Stimulated activated effector memory CD8-positive, alpha-beta T cell treated with anti-CD3 and anti-CD28 coated beads, Interleukin-12 subunit alpha, Interleukin-12 subunit beta, amount 100 ng/mL, for 72 hours (primary cell): ENCODE measurements at regions not wholly inside any gene's neighbourhood (a gene's known extent, or its start where the extent isn't known, plus 50 kb on each side); places are given as distances from the start of the nearest gene placed in this dataset.

Experiments
- ATAC-seq: fragments of 150-1000 bp; cut with Tn5 transposase; 2 replicates; pipeline ENCODE4 v1.10.0; 2021
- DNase-seq, 2 donors: peaks; one replicate each; pipeline ENCODE4 v3.0.0; 2021 to 2022; ENCODE audit warnings: low spot score in 2 of 2
- H3K27ac Mint-ChIP-seq: one replicate; pipeline ENCODE4 v1.8.0; 2022; ENCODE audit warnings: mild to moderate bottlenecking, mixed read lengths
- H3K36me3 Mint-ChIP-seq: one replicate; pipeline ENCODE4 v1.8.0; 2022; ENCODE audit warnings: mild to moderate bottlenecking, mixed read lengths
- H3K4me1 Mint-ChIP-seq: one replicate; pipeline ENCODE4 v1.8.0; 2022; ENCODE audit warnings: mixed read lengths
- H3K4me3 Mint-ChIP-seq: one replicate; pipeline ENCODE4 v1.8.0; 2022; ENCODE audit warnings: mild to moderate bottlenecking, mixed read lengths
- H3K9me3 Mint-ChIP-seq: one replicate; pipeline ENCODE4 v1.8.0; 2022; ENCODE audit warnings: mixed read lengths

DNA sequence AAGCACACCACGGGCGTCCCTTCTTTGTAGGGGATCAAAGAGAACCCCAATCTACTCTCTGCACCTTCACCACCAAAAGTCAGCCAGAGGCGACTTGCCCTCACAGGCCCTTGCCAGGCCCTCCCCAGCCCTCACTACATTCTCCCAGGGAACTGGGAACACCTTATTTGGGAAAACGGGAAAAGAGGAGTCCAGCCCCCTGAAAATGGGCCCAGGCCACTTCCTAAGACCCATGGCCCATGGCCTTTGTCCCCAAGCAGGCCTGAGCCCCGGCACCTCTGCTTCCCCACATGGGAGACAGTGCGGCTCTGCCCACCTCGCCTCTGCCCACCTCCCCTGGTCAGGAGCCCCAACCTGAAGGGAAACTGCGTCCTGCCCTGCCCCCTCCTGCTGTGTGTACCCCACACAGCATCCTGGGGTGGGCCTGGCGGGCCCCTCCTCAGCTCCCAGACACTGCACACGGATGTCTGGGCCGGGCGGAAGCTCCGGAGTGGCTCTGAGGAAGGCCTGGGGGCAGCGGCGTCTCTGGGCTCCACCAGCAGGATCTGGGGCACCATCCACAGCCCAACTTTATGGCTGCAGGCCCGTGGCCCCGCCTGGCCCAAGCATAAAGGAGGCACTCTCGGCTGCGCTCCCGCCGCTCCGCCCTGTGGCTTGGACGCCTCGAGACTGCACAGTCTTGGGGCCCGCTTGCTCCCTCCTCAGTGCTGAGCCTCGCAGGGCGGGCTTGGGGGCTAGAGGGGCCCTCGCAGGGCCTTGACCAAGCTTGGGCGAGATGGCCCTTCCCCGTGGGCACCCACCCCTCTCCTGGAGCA, 70.3 kb upstream of the GPC1 start:
- no peak overlapping the region for H3K4me3 Mint-ChIP-seq
- no peak overlapping the region for H3K27ac Mint-ChIP-seq
- H3K9me3 Mint-ChIP-seq: peaks cover 8% of the 10 kb centered on the region
- no peaks in the 10 kb centered on the region for H3K36me3 Mint-ChIP-seq
- DNase-seq: no peak
- no peak for ATAC-seq
- no peaks in the 10 kb centered on the region for H3K4me1 Mint-ChIP-seq

DNA sequence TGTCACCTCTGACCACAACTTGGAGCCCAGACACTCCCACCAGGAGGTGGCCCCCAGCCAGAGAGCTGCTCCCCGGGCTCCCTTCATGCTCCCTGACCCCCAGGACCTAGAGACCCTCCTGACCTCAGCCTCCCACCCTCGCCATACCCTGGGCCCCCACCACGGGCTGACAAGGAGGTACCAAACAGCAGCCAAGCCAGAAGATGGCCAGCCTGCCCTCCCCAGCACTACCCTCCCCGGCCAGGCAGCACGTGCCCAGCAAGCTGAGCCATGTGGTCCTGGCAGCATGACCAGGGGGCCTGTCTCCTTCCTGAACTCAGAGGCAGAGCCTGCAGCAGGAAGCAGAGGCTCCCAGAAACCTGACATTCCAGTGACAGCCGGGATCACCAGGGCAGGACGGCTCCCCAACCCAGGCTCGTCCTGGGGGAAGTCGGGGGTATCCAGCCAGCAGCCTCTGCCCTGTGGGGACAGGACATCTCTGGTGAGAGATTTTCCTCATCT, 69.4 kb upstream of the GPC1 start:
- Mint-ChIP-seq H3K4me1 (no peaks in the 10 kb centered on the region), H3K36me3 (no peaks in the 10 kb centered on the region), H3K4me3 (no peak overlapping the region), H3K27ac (no peak overlapping the region), H3K9me3 (peaks cover 2% of the 10 kb centered on the region)
- DNase-seq (no peak), ATAC-seq (no peak)

DNA sequence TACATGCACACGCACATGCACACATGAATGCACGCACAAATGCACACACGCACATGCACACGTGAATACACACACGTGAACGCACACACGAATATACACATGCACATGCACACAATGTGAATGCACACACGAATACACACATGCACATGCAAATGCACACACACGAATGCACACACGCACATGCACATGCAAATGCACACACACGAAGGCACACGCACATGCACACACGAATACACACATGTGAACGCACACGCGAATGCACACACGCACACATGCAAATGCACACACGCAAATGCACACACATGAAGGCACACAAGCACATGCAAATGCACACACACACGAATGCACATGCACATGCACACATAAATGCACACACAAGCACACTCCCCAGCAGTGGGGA, 68.6 kb upstream of the GPC1 start:
- ATAC-seq (no peak), DNase-seq (no peak)
- Mint-ChIP-seq H3K9me3 (no peaks in the 10 kb centered on the region), H3K27ac (no peak overlapping the region), H3K4me3 (no peak overlapping the region), H3K4me1 (no peaks in the 10 kb centered on the region), H3K36me3 (no peaks in the 10 kb centered on the region)

DNA sequence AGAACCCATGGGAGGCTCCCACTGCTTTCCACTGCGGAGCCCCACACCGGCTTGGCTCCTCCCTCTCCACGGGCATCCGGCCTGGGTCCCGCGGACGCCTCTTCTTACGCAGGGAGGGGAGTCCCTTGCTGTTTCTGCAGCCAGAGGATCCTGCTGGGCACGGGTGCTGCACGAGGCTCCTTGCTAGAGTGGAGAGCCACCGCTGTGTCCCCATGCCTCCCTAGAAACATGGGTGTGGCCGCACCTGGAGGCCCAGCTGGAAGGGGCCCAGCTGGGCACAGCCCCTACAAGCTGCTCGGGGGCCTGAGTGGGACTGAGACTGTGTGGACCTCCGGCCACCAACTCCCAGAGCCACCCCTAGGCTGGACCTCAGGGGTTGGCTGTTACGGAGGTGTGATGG, 67.7 kb upstream of the GPC1 start:
- Mint-ChIP-seq H3K27ac (no peak overlapping the region), H3K4me3 (no peak overlapping the region), H3K4me1 (no peaks in the 10 kb centered on the region), H3K36me3 (no peaks in the 10 kb centered on the region), H3K9me3 (no peaks in the 10 kb centered on the region)
- DNase-seq: no peak
- ATAC-seq: no peak

DNA sequence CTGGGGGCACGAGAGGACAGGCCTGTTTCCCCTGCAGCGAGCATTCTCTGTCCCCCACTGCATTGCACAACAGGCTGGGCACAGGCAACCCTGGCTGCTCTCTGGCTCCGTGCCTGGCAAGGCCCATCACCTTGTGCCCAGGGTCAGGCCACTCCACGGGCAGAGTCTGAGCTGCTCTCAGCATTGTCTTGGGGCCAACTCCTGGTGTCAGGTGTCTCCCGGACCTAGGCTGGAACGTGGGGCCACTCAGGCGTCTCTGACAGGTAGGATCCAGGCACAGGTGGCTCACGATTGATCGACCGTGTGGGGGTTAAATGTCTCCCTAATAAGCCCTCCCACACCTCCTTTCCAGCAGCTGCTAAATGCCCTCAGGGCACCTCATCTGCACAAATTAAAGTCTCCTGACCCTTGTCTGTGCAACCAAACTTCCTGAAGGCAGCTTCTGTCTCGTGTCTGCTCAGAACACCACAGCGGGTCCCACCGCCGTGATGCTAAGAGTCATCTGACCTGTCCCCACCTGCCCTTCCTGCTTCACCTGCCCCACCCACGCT, 66.6 kb upstream of the GPC1 start:
- H3K36me3 Mint-ChIP-seq: no peaks in the 10 kb centered on the region
- ATAC-seq (no peak), DNase-seq (no peak)
- no peaks in the 10 kb centered on the region for H3K4me1 Mint-ChIP-seq
- H3K27ac Mint-ChIP-seq: no peak overlapping the region
- no peaks in the 10 kb centered on the region for H3K9me3 Mint-ChIP-seq
- H3K4me3 Mint-ChIP-seq: no peak overlapping the region

DNA sequence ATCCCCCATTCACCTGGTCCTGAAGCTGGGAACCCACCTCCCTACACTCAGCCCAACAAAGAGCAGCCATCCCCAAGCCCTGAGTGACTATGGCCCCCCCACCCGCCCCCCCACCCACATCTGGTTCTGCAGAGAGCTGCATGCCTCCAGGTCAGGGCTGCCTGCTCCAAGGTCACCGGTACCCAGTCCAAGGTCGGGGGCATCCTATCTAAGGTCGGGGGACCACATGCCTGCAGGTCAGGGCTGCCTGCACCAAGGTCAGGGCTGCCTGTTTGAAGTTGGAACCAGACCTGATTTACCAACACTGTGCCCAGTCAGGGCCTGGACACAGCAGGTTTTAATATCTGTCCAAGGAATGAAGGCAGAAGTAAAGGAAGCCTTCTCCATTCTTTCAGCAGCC, 66.1 kb upstream of the GPC1 start:
- Mint-ChIP-seq H3K27ac (no peak overlapping the region), H3K36me3 (no peaks in the 10 kb centered on the region), H3K9me3 (no peaks in the 10 kb centered on the region), H3K4me1 (no peaks in the 10 kb centered on the region), H3K4me3 (no peak overlapping the region)
- DNase-seq: no peak
- ATAC-seq: no peak

DNA sequence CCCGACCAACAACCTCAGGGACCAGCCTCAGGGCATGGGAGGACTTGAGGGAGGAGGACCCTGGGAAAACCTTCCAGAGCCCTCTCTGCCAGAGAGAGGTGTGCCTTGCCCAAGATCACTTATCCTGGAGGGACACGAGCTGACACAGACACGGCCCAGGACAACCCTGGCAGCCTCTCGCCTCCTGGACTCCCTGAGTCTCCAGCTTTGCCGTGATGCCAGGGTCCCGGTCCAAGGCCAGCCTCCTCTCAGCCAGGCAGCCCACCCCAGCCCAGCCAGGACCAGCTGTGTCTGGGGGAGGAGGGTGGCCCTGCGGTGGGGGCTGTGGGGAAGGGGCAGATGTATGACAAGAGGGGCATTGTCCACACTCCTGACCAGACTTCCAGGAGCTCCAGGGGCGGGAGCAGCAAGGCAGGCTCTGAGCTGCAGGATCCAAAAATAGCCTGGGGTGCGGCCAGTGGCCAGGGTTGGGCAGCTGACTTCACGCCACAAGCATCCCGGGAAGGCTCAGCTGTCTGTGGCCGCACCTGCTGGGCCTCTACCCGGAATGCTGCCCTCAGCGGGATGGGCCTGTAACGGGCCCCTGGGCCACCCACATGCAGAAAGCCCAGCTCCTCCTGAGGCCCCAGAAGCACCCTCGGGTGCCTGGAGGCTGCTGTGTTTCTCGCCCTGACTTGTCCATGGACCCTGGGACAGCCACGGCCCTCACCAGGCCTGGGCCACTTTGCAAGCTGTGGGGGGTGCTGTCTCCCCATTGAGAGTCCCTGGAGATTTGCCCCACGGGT, 65.5 kb upstream of the GPC1 start:
- H3K27ac Mint-ChIP-seq: no peak overlapping the region
- H3K36me3 Mint-ChIP-seq: no peaks in the 10 kb centered on the region
- H3K4me1 Mint-ChIP-seq: no peaks in the 10 kb centered on the region
- H3K9me3 Mint-ChIP-seq: no peaks in the 10 kb centered on the region
- no peak for DNase-seq
- no peak overlapping the region for H3K4me3 Mint-ChIP-seq
- no peak for ATAC-seq

DNA sequence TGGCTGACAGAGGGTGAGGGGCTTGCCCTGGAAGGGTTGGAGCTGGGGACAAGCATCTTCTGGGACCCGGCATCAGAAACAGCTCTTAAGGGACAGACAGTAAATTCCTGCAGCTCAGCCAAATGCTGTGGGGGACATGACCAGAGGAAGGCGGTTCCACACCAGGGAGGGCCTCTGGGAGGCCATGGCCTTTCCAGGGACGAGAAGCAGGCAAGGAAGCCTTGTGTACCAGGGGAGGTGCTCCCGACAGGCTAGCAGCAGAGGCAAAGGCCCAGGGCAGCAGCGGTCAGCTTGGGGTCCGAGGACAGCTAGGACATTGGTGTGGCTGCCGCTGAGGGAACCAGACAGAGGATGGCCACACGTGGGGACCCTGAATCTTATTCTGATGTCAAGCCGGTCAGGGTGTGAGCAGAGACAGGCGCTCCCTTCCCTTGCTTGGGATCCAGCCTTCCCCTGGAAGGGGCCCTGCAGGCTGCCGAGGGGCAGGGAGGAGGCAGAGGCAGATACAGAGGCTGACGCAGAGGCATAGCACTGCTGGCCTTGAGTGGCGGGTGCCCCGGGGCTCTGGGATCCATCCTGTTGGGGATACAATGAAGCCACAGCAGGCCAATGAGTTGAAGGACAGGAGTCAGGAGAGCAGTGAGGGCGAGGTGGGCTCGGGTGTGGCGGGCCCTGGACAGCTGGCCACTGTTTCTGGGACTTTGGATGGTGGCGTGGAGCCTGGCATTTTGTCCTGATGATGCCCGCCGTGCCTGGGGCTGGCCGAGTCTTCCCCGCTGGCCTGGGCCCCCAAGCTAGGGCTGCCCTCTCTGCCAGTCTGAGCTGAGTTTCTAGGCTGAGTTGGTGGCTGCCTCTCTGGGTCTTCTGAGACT, 64.1 kb upstream of the GPC1 start:
- no peak for ATAC-seq
- no peak for DNase-seq
- H3K36me3 Mint-ChIP-seq: no peaks in the 10 kb centered on the region
- no peaks in the 10 kb centered on the region for H3K4me1 Mint-ChIP-seq
- H3K4me3 Mint-ChIP-seq: no peak overlapping the region
- no peaks in the 10 kb centered on the region for H3K9me3 Mint-ChIP-seq
- no peak overlapping the region for H3K27ac Mint-ChIP-seq

DNA sequence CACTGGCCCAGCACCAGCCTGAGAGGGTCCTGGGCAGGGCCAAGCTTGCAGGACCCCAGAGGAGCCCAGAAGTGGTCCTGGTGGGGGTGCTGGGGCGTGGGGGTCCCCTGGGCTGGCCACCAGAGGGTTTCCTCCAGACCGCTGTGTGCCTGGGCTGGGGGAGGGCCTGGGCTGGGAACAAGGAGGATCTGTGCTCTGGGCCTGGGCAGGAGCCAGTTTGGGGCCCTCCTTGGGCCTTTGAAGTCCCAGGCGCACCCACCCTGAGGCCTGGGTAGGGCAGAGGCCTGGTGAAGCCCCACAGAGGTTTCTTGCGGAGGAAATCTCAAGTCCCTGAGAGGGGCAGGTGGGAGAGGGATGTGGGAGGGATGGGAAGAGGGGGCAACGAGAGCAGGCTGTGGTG, 63.4 kb upstream of the GPC1 start:
- ATAC-seq (no peak), DNase-seq (no peak)
- Mint-ChIP-seq H3K4me3 (no peak overlapping the region), H3K9me3 (no peaks in the 10 kb centered on the region), H3K4me1 (no peaks in the 10 kb centered on the region), H3K36me3 (no peaks in the 10 kb centered on the region), H3K27ac (no peak overlapping the region)

DNA sequence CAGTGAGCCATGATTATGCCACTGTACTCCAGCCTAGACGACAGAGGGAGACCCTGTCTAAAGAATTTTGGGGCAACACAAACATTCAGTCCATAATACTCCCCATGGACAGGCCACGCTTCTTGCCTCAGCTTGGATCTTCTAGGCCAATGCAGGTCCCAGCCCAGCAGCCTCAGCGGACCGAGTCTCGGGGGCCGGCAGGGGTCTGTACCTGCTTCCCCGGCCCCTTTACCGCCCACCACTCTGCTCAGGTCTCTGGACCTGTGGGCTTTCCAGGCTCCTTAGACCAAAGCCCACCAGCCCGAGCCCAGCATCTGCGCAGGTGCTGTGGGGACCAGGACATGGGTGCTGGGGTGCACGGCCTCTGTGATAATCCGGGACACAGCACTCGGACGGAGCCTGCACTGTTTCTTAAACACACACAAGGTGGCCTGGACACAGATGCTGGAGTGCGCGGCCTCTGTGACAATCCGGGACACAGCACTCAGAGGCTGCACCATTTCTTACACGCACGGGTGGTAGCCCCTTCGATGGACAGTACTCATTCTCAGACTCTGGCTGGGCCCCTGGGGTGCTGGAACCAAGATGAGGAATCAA, 62.1 kb upstream of the GPC1 start:
- H3K4me1 Mint-ChIP-seq: no peaks in the 10 kb centered on the region
- no peak for ATAC-seq
- no peak for DNase-seq
- no peak overlapping the region for H3K4me3 Mint-ChIP-seq
- no peaks in the 10 kb centered on the region for H3K9me3 Mint-ChIP-seq
- H3K27ac Mint-ChIP-seq: no peak overlapping the region
- no peaks in the 10 kb centered on the region for H3K36me3 Mint-ChIP-seq

DNA sequence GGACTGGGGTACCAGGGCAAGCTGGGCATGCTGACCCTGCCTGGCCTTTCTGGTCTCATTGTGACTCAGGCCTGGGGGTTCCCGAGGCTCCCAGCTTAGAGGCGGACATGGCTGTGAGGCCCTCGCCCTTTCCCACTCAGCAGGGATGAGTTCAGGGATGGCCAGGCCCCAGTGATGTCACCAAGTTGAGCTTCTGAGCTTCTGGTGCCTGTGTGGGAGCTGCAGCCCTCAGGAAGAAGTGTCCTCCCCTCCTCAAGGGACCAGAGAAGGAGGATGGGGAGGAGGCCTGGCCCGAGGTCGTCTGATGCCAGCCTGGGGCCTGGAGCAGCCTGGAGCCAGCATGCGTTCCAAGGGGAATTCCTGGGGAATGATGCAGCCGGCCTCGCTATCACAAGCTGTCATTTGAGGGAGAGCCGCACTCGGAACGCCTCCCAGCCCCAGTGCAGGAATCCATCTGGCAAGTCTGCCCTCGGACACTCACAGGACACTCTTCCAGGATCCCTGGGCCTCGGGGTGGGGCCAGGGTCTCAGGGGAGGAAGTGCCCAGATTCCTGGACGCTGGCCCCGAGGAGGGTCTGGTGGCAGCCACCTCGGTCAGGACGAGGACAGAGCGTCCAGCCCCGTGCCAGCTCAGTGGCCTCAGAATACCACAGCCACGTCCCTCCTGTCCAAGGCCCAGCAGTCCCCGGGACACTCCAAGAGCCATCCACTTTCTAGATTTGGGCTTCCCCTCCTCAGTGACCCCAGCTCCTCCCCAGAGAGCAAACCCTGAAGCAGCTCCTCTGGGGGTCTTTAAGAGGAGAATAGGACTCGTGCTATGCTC, 61.2 kb upstream of the GPC1 start:
- ATAC-seq (no peak), DNase-seq (no peak)
- no peaks in the 10 kb centered on the region for H3K9me3 Mint-ChIP-seq
- no peak overlapping the region for H3K27ac Mint-ChIP-seq
- H3K4me3 Mint-ChIP-seq: no peak overlapping the region
- no peaks in the 10 kb centered on the region for H3K36me3 Mint-ChIP-seq
- no peaks in the 10 kb centered on the region for H3K4me1 Mint-ChIP-seq

DNA sequence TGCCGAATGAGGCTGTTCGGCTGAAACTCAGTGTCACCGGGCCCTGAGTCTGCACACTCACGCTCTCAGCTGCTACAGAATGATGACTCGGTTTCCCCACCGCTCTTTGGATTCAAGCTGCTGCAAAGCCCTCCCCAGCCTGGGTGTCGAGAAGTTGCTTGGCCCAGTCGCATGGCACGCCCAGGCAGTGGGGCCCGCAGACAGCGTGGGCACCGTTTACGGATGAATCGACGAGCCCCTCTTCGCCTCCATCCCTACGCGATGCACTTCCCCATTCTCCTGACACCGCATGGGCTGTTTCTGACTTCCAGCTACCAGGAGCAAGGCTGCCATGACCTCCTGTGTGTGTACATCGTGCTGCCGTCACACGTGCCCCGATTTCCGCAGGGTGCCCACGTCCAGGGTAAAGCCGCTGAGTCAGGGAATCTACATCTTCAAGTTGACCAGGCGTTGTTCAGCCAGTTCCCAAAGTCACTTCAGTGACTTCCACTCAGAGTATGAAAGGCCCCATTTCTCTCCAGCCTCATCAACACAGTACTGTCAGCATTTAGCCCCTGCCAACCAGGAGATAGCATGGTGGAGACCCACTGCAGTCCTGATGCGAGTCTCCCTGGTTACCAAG, 60.3 kb upstream of the GPC1 start:
- ATAC-seq: no peak
- Mint-ChIP-seq H3K27ac (no peak overlapping the region), H3K4me3 (no peak overlapping the region), H3K9me3 (no peaks in the 10 kb centered on the region), H3K4me1 (no peaks in the 10 kb centered on the region), H3K36me3 (no peaks in the 10 kb centered on the region)
- DNase-seq: no peak

DNA sequence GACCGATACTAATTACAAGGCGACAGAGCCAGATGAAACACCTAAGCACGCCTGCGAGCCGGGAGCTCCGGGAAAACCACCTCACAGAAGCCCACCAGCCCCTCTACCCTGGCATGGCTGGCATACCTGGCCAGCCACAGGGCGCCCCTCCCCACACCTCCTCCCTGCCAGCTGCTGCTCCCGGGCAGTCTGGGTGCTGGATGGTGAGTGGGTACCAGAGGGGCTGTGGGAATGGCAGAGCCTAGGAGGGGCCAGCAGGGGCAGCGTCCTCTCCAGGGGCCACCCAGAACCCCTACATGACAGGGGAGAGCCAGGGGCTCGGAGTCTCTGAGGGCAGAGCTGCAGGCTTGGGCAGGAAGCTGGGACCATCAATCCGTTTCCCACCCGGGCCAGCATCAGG, 58.7 kb upstream of the GPC1 start:
- Mint-ChIP-seq H3K4me1 (no peaks in the 10 kb centered on the region), H3K36me3 (no peaks in the 10 kb centered on the region), H3K4me3 (no peak overlapping the region), H3K9me3 (no peaks in the 10 kb centered on the region), H3K27ac (no peak overlapping the region)
- no peak for ATAC-seq
- DNase-seq: no peak

DNA sequence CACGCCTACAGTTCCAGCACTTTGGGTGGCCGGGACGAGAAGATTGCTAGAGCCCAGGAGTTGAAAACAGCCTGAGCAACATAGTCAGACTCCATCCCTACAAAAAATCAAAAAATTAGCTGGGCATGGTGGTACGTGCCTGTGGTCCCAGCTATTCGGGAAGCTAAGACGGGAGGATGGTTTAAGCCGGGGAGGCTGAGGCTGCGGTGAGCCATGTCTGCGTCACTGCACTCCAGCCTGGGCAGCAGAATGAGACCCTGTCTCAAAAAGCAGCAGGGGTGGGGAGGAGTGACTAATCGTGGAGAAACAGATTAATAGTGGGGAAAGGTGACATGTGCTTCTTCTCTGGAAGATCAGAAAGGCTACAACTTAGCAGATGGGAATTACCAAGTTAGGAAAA, 58.1 kb upstream of the GPC1 start:
- no peaks in the 10 kb centered on the region for H3K9me3 Mint-ChIP-seq
- no peaks in the 10 kb centered on the region for H3K4me1 Mint-ChIP-seq
- no peak for DNase-seq
- no peak overlapping the region for H3K4me3 Mint-ChIP-seq
- no peaks in the 10 kb centered on the region for H3K36me3 Mint-ChIP-seq
- ATAC-seq: no peak
- H3K27ac Mint-ChIP-seq: no peak overlapping the region
